Skeletal muscle satellite cell (primary cell): ENCODE measurements at regions not wholly inside any gene's neighbourhood (a gene's known extent, or its start where the extent isn't known, plus 50 kb on each side); places are given as distances from the start of the nearest gene placed in this dataset.

Experiments
- H3K27me3 ChIP-seq: 2 replicates; pipeline ENCODE4 v1.7.0; 2013; ENCODE audit warnings: low read length; ENCODE audit not compliant: control insufficient read depth, insufficient read depth
- H3K36me3 ChIP-seq: 2 replicates; pipeline ENCODE4 v1.7.0; 2013; ENCODE audit warnings: mild to moderate bottlenecking, control low read depth, low read length; ENCODE audit not compliant: insufficient read depth
- H3K4me1 ChIP-seq: 2 replicates; pipeline ENCODE4 v1.7.0; 2013; ENCODE audit warnings: low read length; ENCODE audit not compliant: control insufficient read depth, insufficient read depth
- H3K4me2 ChIP-seq: 2 replicates; pipeline ENCODE4 v1.7.0; 2013; ENCODE audit warnings: mild to moderate bottlenecking, low read length
- H3K4me3 ChIP-seq: 2 replicates; pipeline ENCODE4 v1.7.0; 2013; ENCODE audit warnings: low read length
- H3K9ac ChIP-seq: 2 replicates; pipeline ENCODE4 v1.7.0; 2013; ENCODE audit warnings: mild to moderate bottlenecking, low read depth, low read length, moderate library complexity
- H3K9me3 ChIP-seq: replicated peaks from 2 replicates; pipeline ENCODE4 v1.7.0; 2013; ENCODE audit warnings: mild to moderate bottlenecking, control low read depth, low read length

GRCh38 chr4:19293080-19293479, 958.6 kb upstream of the SLIT2 start:
- H3K27me3 ChIP-seq, result no peaks in the 10 kb centered on the region
- H3K4me3 ChIP-seq, result no peak overlapping the region

GRCh38 chr4:19286924-19287323, 964.8 kb upstream of the SLIT2 start:
- Histone ChIP-seq H3K27me3 (no peaks in the 10 kb centered on the region), H3K36me3 (no peaks in the 10 kb centered on the region), H3K4me3 (no peak overlapping the region), H3K9me3 (no peaks in the 10 kb centered on the region), H3K9ac (no peak overlapping the region), H3K4me2 (no peak overlapping the region), H3K4me1 (no peaks in the 10 kb centered on the region)

More at GRCh38 chr4:19293080-19293479, 958.6 kb upstream of the SLIT2 start:
- H3K9ac ChIP-seq, result no peak overlapping the region
- H3K9me3 ChIP-seq, result peaks cover 3% of the 10 kb centered on the region
- H3K4me2 ChIP-seq, result no peak overlapping the region
- no peaks in the 10 kb centered on the region for H3K36me3 ChIP-seq
- H3K4me1 ChIP-seq, result no peaks in the 10 kb centered on the region

- H3K4me1 ChIP-seq, result no peaks in the 10 kb centered on the region
- H3K4me2 ChIP-seq, result no peak overlapping the region
- no peak overlapping the region for H3K4me3 ChIP-seq
- H3K27me3 ChIP-seq, result no peaks in the 10 kb centered on the region
- H3K9me3 ChIP-seq, result no peaks in the 10 kb centered on the region
- H3K36me3 ChIP-seq, result no peaks in the 10 kb centered on the region
- H3K9ac ChIP-seq, result no peak overlapping the region
These were observed 966.6 kb upstream of the SLIT2 start for GRCh38 chr4:19285146-19285545.

- no peaks in the 10 kb centered on the region for H3K9me3 ChIP-seq
- H3K27me3 ChIP-seq, result no peaks in the 10 kb centered on the region
- H3K4me1 ChIP-seq, result no peaks in the 10 kb centered on the region
- no peak overlapping the region for H3K9ac ChIP-seq
- H3K4me2 ChIP-seq, result no peak overlapping the region
- no peak overlapping the region for H3K4me3 ChIP-seq
- no peaks in the 10 kb centered on the region for H3K36me3 ChIP-seq
These were observed 973.0 kb upstream of the SLIT2 start for GRCh38 chr4:19278665-19279064.

- no peak overlapping the region for H3K4me2 ChIP-seq
- H3K27me3 ChIP-seq, result no peaks in the 10 kb centered on the region
- H3K9me3 ChIP-seq, result no peaks in the 10 kb centered on the region
- H3K36me3 ChIP-seq, result no peaks in the 10 kb centered on the region
- no peak overlapping the region for H3K9ac ChIP-seq
- H3K4me1 ChIP-seq, result no peaks in the 10 kb centered on the region
- H3K4me3 ChIP-seq, result no peak overlapping the region
These were observed 985.1 kb upstream of the SLIT2 start for GRCh38 chr4:19266566-19266965.

- H3K9me3 ChIP-seq, result no peaks in the 10 kb centered on the region
- H3K36me3 ChIP-seq, result no peaks in the 10 kb centered on the region
- H3K9ac ChIP-seq, result no peak overlapping the region
- no peaks in the 10 kb centered on the region for H3K27me3 ChIP-seq
- H3K4me2 ChIP-seq, result no peak overlapping the region
- no peak overlapping the region for H3K4me3 ChIP-seq
- H3K4me1 ChIP-seq, result no peaks in the 10 kb centered on the region
These were observed 989.2 kb upstream of the SLIT2 start for GRCh38 chr4:19262467-19262866.

GRCh38 chr4:19260346-19260745, 991.4 kb upstream of the SLIT2 start:
- no peaks in the 10 kb centered on the region for H3K27me3 ChIP-seq

GRCh38 chr4:19259920-19260319, 991.8 kb upstream of the SLIT2 start:
- no peak overlapping the region for H3K4me2 ChIP-seq

More at GRCh38 chr4:19260346-19260745, 991.4 kb upstream of the SLIT2 start:
- H3K4me1 ChIP-seq, result no peaks in the 10 kb centered on the region
- no peaks in the 10 kb centered on the region for H3K9me3 ChIP-seq
- H3K9ac ChIP-seq, result no peak overlapping the region
- no peaks in the 10 kb centered on the region for H3K36me3 ChIP-seq
- no peak overlapping the region for H3K4me3 ChIP-seq
- H3K4me2 ChIP-seq, result no peak overlapping the region

GRCh38 chr4:19256823-19257222, 994.9 kb upstream of the SLIT2 start:
- no peaks in the 10 kb centered on the region for H3K27me3 ChIP-seq
- H3K4me1 ChIP-seq, result no peaks in the 10 kb centered on the region
- H3K4me3 ChIP-seq, result no peak overlapping the region
- H3K36me3 ChIP-seq, result no peaks in the 10 kb centered on the region
- no peak overlapping the region for H3K9ac ChIP-seq
- no peak overlapping the region for H3K4me2 ChIP-seq
- no peaks in the 10 kb centered on the region for H3K9me3 ChIP-seq

More at GRCh38 chr4:19259920-19260319, 991.8 kb upstream of the SLIT2 start:
- H3K36me3 ChIP-seq, result no peaks in the 10 kb centered on the region
- H3K27me3 ChIP-seq, result no peaks in the 10 kb centered on the region
- no peak overlapping the region for H3K9ac ChIP-seq
- no peaks in the 10 kb centered on the region for H3K4me1 ChIP-seq
- H3K9me3 ChIP-seq, result no peaks in the 10 kb centered on the region
- no peak overlapping the region for H3K4me3 ChIP-seq

DNA sequence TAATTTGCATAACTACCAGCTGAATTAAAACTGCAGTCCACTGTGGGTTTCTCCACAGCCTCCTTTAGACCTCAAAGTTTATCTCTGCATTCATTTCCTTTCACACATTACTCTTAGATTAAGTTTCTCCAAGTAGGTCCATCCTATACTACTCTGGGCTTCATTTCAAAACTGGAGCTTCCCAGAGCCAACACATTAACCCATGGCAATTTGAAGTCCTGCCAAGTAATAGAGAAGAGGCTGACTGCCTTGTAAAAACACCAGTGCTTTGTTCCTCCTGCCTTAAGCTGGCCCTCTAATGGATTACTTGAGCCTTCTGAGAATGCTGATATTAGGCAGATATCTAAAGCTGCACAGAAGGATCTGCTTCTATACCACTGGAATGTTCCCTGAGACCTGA, 997.2 kb upstream of the SLIT2 start:
- Histone ChIP-seq H3K36me3 (no peaks in the 10 kb centered on the region), H3K9ac (no peak overlapping the region), H3K27me3 (no peaks in the 10 kb centered on the region), H3K9me3 (no peaks in the 10 kb centered on the region), H3K4me1 (no peaks in the 10 kb centered on the region), H3K4me2 (no peak overlapping the region), H3K4me3 (no peak overlapping the region)

- Histone ChIP-seq H3K27me3 (no peaks in the 10 kb centered on the region), H3K4me2 (no peak overlapping the region), H3K9ac (no peak overlapping the region), H3K9me3 (no peaks in the 10 kb centered on the region), H3K4me1 (no peaks in the 10 kb centered on the region), H3K36me3 (no peaks in the 10 kb centered on the region), H3K4me3 (no peak overlapping the region)
These were observed 1003.7 kb upstream of the SLIT2 start for GRCh38 chr4:19248023-19248422.

DNA sequence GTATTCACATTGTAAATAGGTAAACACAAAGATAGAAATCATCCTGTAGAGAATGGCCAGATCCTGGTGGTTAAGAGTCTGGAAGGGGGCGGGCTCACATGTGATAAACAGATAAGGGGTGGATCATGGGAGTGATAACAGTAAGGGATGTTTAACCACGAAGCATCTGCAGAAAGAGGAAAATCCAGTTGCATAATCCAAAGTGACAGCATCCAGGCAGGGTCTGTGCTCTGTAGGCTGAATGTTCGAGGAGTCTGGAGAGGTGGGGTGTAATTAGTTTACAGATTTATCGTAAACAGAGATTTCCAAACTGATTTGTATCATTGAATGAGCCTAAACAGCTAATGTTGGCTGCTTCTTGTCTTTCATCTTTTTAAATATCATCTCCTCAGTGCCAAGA, 1009.8 kb upstream of the SLIT2 start:
- H3K36me3 ChIP-seq, result no peaks in the 10 kb centered on the region
- H3K9ac ChIP-seq, result no peak overlapping the region
- H3K27me3 ChIP-seq, result no peaks in the 10 kb centered on the region
- no peaks in the 10 kb centered on the region for H3K4me1 ChIP-seq
- H3K9me3 ChIP-seq, result no peaks in the 10 kb centered on the region
- no peak overlapping the region for H3K4me3 ChIP-seq
- no peak overlapping the region for H3K4me2 ChIP-seq
